ENCODE measurements at regions not wholly inside any gene's neighbourhood (a gene's known extent, or its start where the extent isn't known, plus 50 kb on each side); places are given as distances from the start of the nearest gene placed in this dataset.

- TF ChIP-seq POLR2A (IDR thresholded peaks at IDR 0.05; ENCODE audit: extremely low read depth, insufficient read length), result no peak
- no peak for TF ChIP-seq CTCF (IDR thresholded peaks at IDR 0.05; ENCODE audit: low read depth, low read length)
- TF ChIP-seq, protein P1, sequence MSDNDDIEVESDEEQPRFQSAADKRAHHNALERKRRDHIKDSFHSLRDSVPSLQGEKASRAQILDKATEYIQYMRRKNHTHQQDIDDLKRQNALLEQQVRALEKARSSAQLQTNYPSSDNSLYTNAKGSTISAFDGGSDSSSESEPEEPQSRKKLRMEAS (IDR thresholded peaks at IDR 0.05; ENCODE audit: low read depth, low read length), result no peak
These were observed 251.9 kb upstream of the GRM3 start for GRCh38 chr7:86391813-86392212.

Data from NB4 (cell line).